LNCaP clone FGC (cell line): ENCODE measurements at regions not wholly inside any gene's neighbourhood (a gene's known extent, or its start where the extent isn't known, plus 50 kb on each side); places are given as distances from the start of the nearest gene placed in this dataset.

Experiments
- DNase-seq: peaks from one replicate; pipeline ENCODE4 v3.0.0-alpha.2; 2011; ENCODE audit warnings: low read depth
- H3K4me3 ChIP-seq: 2 replicates; pipeline ENCODE4 v1.5.1; 2011; ENCODE audit warnings: mild to moderate bottlenecking, low read depth, low read length, control low read depth
- CTCF ChIP-seq: IDR thresholded peaks from 2 replicates; pipeline ENCODE4 v1.5.1; 2012; ENCODE audit warnings: mild to moderate bottlenecking; ENCODE audit not compliant: control insufficient read depth, insufficient read depth; ENCODE audit errors: extremely low read depth

GRCh38 chr9:107862323-107862722 is 372.8 kb upstream of the KLF4 start:
- no peak for TF ChIP-seq CTCF
- DNase-seq, result no peak
- H3K4me3 ChIP-seq, result no peak overlapping the region

DNA sequence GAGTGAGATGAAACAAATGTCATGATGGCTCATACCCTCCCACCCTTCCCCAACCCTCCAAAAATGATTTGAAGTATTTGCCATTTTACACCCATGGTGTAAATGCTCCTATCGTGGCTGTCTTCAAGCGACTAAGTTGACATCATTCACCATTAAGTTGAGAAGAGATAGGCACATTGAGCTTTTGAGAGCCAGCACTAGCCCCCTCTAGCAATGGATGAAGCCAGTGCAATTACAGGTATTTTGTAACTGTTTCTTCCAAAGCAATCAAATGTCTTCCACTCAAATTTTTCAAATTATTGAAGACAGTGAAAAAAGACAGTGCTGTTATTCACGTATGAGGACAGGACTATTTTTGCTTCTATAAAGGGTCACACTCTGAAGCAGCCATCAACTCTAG is 371.5 kb upstream of the KLF4 start:
- no peak overlapping the region for H3K4me3 ChIP-seq
- no peak for TF ChIP-seq CTCF
- DNase-seq, result no peak

GRCh38 chr9:107858260-107858659 is 368.7 kb upstream of the KLF4 start:
- H3K4me3 ChIP-seq, result no peak overlapping the region
- no peak for TF ChIP-seq CTCF
- DNase-seq, result no peak

DNA sequence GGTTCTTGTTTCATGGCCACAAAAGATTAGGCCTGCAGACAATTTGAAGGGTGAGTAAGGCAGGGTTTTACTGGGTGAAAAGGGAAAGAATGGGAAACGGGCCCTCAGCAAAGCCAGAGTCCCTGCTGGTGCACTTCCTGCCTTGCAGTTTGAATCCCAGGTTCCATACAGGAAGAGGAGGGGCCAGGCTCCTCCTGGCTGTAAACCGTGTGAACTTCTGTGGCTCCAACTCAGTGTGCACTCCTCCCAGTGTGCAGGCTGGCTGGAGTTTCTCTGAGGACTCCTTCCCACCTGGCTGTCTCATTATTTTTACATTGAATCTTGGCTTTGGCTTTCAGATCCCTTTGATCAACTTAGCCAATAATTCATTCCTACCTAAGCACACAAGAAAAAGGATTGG is 367.1 kb upstream of the KLF4 start:
- no peak for DNase-seq
- TF ChIP-seq CTCF, result no peak
- H3K4me3 ChIP-seq, result no peak overlapping the region

DNA sequence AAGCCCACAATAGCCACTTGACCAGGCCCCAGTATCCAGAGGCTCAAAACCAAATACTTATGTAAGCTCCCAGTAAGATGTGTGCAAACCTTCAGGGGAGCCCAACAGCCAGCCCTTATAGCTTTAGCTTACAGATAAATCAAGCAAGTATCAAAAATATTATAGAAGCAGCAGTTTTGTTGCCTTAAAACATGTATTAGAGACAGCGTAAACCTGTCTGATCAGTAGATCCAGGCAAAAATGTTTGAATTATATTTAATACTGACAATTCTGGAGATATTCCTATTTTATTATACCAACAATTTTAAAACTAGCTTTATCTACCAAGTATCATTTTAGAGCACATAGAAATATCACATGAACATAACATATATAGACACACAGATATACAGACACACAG is 365.6 kb upstream of the KLF4 start:
- no peak for TF ChIP-seq CTCF
- DNase-seq, result no peak
- no peak overlapping the region for H3K4me3 ChIP-seq

GRCh38 chr9:107853461-107853860 is 363.9 kb upstream of the KLF4 start:
- no peak for TF ChIP-seq CTCF
- no peak overlapping the region for H3K4me3 ChIP-seq
- DNase-seq, result no peak

- no peak for DNase-seq
- no peak for TF ChIP-seq CTCF
- no peak overlapping the region for H3K4me3 ChIP-seq
Observed at GRCh38 chr9:107852891-107853290, 363.3 kb upstream of the KLF4 start.
